Activated CD4-positive, CD25-positive, alpha-beta regulatory T cell treated with anti-CD3 and anti-CD28 coated beads, Interleukin-2, amount 50 U/mL, for 72 hours (primary cell): ENCODE measurements at regions not wholly inside any gene's neighbourhood (a gene's known extent, or its start where the extent isn't known, plus 50 kb on each side); places are given as distances from the start of the nearest gene placed in this dataset.

ENCODE experiments used
- DNase-seq: peaks from one replicate; pipeline ENCODE4 v3.0.0; 2021

- no peak for DNase-seq
Measured at GRCh38 chr18:45169610-45170009, 445.7 kb upstream of the SLC14A2 start.

GRCh38 chr18:45171679-45172191 lies 443.5 kb upstream of the SLC14A2 start:
- DNase-seq: no peak

GRCh38 chr18:45173327-45173726 lies 441.9 kb upstream of the SLC14A2 start:
- no peak for DNase-seq

GRCh38 chr18:45173799-45174519 lies 441.3 kb upstream of the SLC14A2 start:
- DNase-seq: no peak

- DNase-seq: no peak
Measured at GRCh38 chr18:45174629-45175136, 440.6 kb upstream of the SLC14A2 start.

GRCh38 chr18:45175511-45175910 lies 439.8 kb upstream of the SLC14A2 start:
- DNase-seq: no peak

GRCh38 chr18:45186832-45187231 lies 428.4 kb upstream of the SLC14A2 start:
- no peak for DNase-seq

- DNase-seq: no peak
Measured at GRCh38 chr18:45191795-45192194, 423.5 kb upstream of the SLC14A2 start.

GRCh38 chr18:45197526-45197970 lies 417.7 kb upstream of the SLC14A2 start:
- DNase-seq: no peak

GRCh38 chr18:45198526-45198925 lies 416.8 kb upstream of the SLC14A2 start:
- DNase-seq: no peak

GRCh38 chr18:45201029-45201428 lies 414.2 kb upstream of the SLC14A2 start:
- DNase-seq: no peak

- no peak for DNase-seq
Measured at GRCh38 chr18:45201489-45201888, 413.8 kb upstream of the SLC14A2 start.

- DNase-seq: no peak
Measured at GRCh38 chr18:45202061-45202460, 413.2 kb upstream of the SLC14A2 start.

GRCh38 chr18:45203677-45204076 lies 411.6 kb upstream of the SLC14A2 start:
- no peak for DNase-seq

- DNase-seq: no peak
Measured at GRCh38 chr18:45207328-45207727, 407.9 kb upstream of the SLC14A2 start.

- DNase-seq: no peak
Measured at GRCh38 chr18:45208164-45208563, 407.1 kb upstream of the SLC14A2 start.

GRCh38 chr18:45212181-45213039 lies 402.9 kb upstream of the SLC14A2 start:
- DNase-seq: peak; percentile 69

- DNase-seq: no peak
Measured at GRCh38 chr18:45213040-45213333, 402.3 kb upstream of the SLC14A2 start.

- DNase-seq: no peak
Measured at GRCh38 chr18:45218436-45218835, 396.8 kb upstream of the SLC14A2 start.

GRCh38 chr18:45221363-45221762 lies 393.9 kb upstream of the SLC14A2 start:
- DNase-seq: no peak

- no peak for DNase-seq
Measured at GRCh38 chr18:45222180-45222579, 393.1 kb upstream of the SLC14A2 start.

GRCh38 chr18:45227001-45227742 lies 388.1 kb upstream of the SLC14A2 start:
- DNase-seq: no peak

GRCh38 chr18:45228796-45229388 lies 386.4 kb upstream of the SLC14A2 start:
- DNase-seq: no peak
